GM19324 (cell line): ENCODE measurements at regions not wholly inside any gene's neighbourhood (a gene's known extent, or its start where the extent isn't known, plus 50 kb on each side); places are given as distances from the start of the nearest gene placed in this dataset.
"Not testable (repeated sequence)": the region's sequence is repeated elsewhere in the genome, so short reads cannot be mapped to it uniquely, and the experiment has no call there.

Experiments
- ATAC-seq: cut with Tn5 transposase; IDR thresholded peaks from one replicate; pipeline ENCODE4 v1.9.1; 2021; ENCODE audit warnings: mild to moderate bottlenecking, moderate library complexity; ENCODE audit not compliant: unreplicated experiment, low FRiP score

DNA sequence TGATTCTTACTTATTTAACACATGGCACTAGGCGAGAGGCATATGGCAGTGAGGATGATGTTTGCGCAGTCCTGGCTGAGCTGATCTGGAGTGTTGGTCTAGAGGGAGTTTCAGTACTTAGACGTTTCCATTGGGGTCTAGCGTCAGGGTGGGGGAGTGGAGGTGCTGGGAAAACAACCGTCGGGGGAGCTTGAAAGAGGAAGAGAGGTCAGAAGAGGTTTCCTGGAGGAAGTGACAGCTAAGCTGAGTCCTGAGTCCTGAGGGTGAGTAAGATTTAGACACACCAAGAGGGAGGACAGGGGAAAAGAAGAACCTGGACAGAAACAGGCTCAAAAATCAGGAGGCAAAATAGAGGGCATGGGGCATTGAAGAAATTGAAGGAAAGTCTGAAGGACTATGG is 81.4 kb downstream of the ALOX5AP start:
- ATAC-seq, result no peak

GRCh38 chr13:30818323-30818960 is 83.1 kb downstream of the ALOX5AP start:
- ATAC-seq, result no peak

GRCh38 chr13:30819136-30819888 is 84.0 kb downstream of the ALOX5AP start:
- no peak for ATAC-seq

DNA sequence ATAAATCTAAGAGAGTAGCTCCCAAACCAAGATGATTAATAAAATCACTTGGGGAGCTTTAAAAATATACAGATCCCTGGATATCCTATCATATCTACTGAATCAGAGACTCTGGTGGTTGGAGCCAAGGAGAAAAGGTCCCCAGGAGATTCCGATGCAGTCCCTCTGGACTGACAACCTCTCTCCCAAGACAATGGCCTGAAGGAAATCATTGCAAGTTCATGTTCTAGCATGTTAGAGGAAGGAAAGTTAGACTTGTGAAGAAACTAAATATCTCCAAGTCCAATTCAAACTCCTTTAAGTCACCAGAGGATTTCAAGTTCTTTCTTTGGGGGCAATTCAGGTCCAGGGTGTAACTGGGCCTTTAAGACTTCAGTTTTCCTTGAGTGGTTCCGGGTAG is 84.7 kb upstream of the MEDAG start:
- no peak for ATAC-seq

DNA sequence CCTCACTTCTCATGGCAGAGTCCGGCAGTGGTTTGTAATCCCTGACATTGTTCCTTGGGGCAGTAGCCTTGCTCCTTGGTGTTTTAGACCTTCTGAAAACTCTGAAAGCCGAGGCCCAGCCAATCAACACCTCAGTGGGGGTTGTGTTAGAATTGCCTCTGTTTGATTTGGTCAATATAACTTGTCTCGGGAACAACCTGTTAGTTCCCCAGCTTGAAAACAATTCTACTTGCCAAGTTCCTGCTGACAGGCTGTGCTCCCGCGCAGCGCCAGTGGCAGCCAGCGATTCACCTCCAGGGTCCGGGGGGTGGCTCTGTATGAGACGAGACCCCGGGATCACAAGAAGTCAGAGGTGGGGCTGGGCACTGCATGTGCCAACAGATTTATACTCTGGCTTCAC is 81.4 kb upstream of the MEDAG start:
- no peak for ATAC-seq

GRCh38 chr13:30826911-30827577 is 79.0 kb upstream of the MEDAG start:
- no peak for ATAC-seq

- no peak for ATAC-seq
Measured at GRCh38 chr13:30827578-30827925, 78.5 kb upstream of the MEDAG start.

- no peak for ATAC-seq
Measured at GRCh38 chr13:30829145-30829832, 76.8 kb upstream of the MEDAG start.

- no peak for ATAC-seq
Measured at GRCh38 chr13:30829833-30830637, 76.0 kb upstream of the MEDAG start.

DNA sequence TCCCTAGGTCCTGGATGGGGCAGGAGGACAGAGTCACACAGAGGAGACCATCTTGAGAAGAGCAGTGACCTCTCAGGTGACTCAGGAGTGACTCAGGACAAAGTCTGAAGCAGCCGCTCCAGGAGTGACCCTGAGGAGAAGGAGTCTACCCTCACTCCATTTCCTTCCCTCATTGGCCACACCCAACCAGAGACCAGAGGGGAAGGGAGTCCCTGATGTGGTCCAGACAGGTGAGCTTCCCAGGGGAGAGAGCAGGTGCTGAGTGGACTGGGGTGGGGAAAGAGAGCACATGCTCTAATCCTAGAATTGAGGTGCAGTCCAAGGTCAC is 75.5 kb upstream of the MEDAG start:
- no peak for ATAC-seq

GRCh38 chr13:30831515-30831914 is 74.6 kb upstream of the MEDAG start:
- ATAC-seq, result no peak

- no peak for ATAC-seq
Measured at GRCh38 chr13:30832377-30832776, 73.7 kb upstream of the MEDAG start.

GRCh38 chr13:30832845-30833332 is 73.2 kb upstream of the MEDAG start:
- ATAC-seq, result no peak

- ATAC-seq, result no peak
Measured at GRCh38 chr13:30835442-30835841, 70.6 kb upstream of the MEDAG start.

GRCh38 chr13:30837227-30838159 is 68.6 kb upstream of the MEDAG start:
- no peak for ATAC-seq

DNA sequence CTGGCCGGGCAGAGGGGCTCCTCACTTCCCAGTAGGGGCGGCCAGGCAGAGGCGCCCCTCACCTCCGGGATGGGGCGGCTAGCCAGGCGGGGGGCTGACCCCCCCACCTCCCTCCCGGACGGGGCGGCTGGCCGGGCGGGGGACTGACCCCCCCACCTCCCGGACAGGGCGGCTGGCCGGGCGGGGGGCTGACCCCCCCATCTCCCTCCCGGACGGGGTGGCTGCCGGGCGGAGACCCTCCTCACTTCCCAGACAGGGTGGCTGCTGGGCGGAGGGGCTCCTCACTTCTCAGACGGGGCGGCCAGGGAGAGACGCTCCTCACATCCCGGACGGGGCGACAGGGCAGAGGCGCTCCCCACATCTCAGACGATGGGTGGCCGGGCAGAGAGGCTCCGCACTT is 66.4 kb upstream of the MEDAG start:
- ATAC-seq, result not testable (repeated sequence)

DNA sequence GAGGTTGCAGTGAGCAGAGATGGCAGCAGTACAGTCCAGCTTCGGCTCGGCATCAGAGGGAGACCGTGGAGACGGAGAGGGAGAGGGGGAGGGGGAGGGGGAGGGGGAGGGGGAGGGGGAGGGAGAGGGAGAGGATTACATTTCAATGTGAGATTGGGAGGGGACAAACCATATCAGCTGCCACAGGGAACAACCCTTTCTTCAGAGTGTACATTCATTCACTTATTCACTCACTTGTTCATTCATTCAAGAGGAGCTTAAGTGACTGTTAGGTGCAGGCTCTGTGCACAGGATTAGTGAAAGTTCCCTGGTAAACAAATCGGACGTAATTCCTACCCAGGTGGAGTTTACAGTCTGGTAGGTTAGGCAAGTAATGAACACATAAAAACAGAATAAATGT is 65.6 kb upstream of the MEDAG start:
- ATAC-seq, result no peak

DNA sequence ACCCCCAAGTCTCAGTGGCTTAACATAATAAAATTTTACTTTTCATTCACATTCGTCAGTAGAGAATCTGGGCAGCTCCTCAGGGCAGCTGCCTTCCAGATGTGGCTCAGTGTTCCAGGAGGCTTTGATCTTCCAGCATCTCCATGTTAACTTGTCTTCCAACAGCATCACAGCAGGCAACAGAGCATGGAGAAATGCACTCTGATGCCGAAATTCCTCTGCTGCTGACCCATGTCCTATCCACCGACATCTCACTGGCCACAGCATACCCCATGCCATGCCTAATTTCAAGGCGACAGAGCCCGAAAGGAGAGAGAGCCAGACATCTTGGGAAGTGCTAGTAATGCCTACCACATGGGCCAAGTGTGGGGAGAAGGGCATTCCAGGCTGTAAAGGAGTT is 64.9 kb upstream of the MEDAG start:
- no peak for ATAC-seq

GRCh38 chr13:30843548-30843947 is 62.5 kb upstream of the MEDAG start:
- no peak for ATAC-seq
